Type B pancreatic cell (in vitro differentiated cells): ENCODE measurements at regions not wholly inside any gene's neighbourhood (a gene's known extent, or its start where the extent isn't known, plus 50 kb on each side); places are given as distances from the start of the nearest gene placed in this dataset.

Experiments used
- DNase-seq: peaks from one replicate; pipeline ENCODE4 v3.0.0; 2021; ENCODE audit warnings: mixed read lengths; ENCODE audit not compliant: unreplicated experiment; ENCODE audit errors: extremely low spot score
- H3K27ac Mint-ChIP-seq: 2 replicates; pipeline ENCODE4 v1.8.0; 2021; ENCODE audit warnings: mild to moderate bottlenecking, mixed read lengths
- H3K27me3 Mint-ChIP-seq: 2 replicates; pipeline ENCODE4 v1.8.0; 2021; ENCODE audit warnings: mixed read lengths
- H3K36me3 Mint-ChIP-seq: 2 replicates; pipeline ENCODE4 v1.8.0; 2021; ENCODE audit warnings: mixed read lengths
- H3K4me1 Mint-ChIP-seq: one replicate; pipeline ENCODE4 v1.8.0; 2021; ENCODE audit warnings: mixed read lengths; ENCODE audit not compliant: unreplicated experiment
- H3K4me3 Mint-ChIP-seq: 2 replicates; pipeline ENCODE4 v1.8.0; 2021; ENCODE audit warnings: mild to moderate bottlenecking, mixed read lengths
- H3K9me3 Mint-ChIP-seq: 2 replicates; pipeline ENCODE4 v1.8.0; 2021; ENCODE audit warnings: mixed read lengths
- TF ChIP-seq, protein P1 (sequence below): fragments of 200-600 bp; sonication (generic); conservative IDR thresholded peaks from 2 replicates; pipeline ENCODE4 v1.5.0; 2021; ENCODE audit warnings: antibody characterized with exemption, mild to moderate bottlenecking

DNA sequence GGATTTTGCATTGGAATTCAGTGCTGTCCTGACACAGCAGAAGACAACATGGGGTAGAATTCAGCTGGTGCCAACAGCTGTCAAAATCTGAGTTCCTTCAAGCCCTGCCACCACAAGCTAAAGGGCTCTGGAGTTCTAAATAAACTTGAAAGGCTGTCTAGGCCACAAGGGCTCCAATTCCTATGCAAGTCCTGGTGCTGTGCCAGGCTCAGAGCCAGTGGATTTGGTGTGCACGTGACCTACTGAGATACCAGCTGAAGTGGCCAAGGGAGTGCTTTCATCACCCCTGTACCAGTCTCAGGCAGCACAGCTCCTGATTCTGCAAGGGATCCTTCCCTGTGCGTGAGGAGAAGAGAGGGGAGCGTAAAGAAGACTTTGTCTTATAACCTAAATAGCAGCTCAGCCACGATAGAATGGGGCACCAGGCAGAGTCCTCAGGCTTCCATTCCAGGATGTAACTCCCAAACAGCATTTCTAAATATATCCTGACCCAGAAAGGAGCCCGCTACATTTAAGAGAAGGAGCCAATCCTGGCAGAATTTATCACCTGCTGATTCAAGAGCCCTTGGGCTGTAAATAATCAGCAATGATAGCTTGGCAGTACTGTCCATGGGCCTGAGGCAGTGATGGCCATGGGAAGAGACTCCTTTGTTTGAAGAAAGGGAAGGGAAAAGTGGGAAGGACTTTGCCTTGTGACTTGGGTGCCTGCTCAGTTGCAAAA is 881.2 kb upstream of the EPHA7 start:
- Mint-ChIP-seq H3K27me3 (no peaks in the 10 kb centered on the region), H3K36me3 (no peaks in the 10 kb centered on the region), H3K4me3 (no peak overlapping the region), H3K4me1 (no peaks in the 10 kb centered on the region), H3K27ac (no peak overlapping the region), H3K9me3 (no peaks in the 10 kb centered on the region)
- TF ChIP-seq, protein P1, sequence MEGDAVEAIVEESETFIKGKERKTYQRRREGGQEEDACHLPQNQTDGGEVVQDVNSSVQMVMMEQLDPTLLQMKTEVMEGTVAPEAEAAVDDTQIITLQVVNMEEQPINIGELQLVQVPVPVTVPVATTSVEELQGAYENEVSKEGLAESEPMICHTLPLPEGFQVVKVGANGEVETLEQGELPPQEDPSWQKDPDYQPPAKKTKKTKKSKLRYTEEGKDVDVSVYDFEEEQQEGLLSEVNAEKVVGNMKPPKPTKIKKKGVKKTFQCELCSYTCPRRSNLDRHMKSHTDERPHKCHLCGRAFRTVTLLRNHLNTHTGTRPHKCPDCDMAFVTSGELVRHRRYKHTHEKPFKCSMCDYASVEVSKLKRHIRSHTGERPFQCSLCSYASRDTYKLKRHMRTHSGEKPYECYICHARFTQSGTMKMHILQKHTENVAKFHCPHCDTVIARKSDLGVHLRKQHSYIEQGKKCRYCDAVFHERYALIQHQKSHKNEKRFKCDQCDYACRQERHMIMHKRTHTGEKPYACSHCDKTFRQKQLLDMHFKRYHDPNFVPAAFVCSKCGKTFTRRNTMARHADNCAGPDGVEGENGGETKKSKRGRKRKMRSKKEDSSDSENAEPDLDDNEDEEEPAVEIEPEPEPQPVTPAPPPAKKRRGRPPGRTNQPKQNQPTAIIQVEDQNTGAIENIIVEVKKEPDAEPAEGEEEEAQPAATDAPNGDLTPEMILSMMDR = no peak
- DNase-seq = no peak

DNA sequence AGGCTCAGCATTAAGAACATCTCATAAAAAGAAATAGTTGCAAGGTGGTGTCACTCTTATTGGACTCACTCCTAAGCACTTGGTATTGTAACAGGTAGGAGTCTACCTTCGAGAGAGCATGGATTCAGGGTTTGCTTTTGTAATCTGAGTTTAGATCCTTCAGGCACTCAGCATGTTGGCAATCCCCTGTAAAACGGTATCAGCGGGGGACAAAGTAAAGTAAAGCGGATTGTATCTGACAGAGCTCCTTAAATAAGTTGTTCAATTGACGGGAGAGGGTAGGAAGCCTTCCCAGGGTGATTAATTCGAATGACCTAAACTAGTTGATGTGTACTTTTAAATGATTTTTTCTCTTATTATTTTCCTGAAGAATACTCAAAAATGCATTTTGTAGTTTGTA is 869.8 kb upstream of the EPHA7 start:
- H3K4me3 Mint-ChIP-seq = no peak overlapping the region
- no peaks in the 10 kb centered on the region for H3K36me3 Mint-ChIP-seq
- peaks cover 5% of the 10 kb centered on the region for H3K27me3 Mint-ChIP-seq
- DNase-seq = no peak
- H3K27ac Mint-ChIP-seq = no peak overlapping the region
- H3K4me1 Mint-ChIP-seq = no peaks in the 10 kb centered on the region
- H3K9me3 Mint-ChIP-seq = no peaks in the 10 kb centered on the region
- TF ChIP-seq, protein P1 = no peak

DNA sequence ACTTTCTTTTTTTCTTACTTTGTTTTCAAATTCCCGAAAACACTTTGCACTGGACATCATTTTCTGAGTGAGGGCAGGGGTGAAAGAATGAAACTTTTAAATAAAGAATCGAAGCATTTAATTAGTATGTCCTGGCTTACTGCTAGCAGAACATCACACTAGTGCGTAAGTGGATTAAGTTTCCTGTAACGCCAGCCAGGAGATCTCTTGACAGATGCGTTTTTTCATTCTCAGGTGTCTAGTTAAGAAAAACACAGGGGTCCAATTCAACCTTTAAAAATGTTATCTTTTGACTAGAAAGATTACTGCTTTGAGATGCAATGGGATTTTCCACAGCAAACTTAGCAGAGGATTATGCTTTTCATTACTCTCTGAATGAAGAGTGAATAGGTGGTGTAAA is 858.8 kb upstream of the EPHA7 start:
- Mint-ChIP-seq H3K27ac (no peak overlapping the region), H3K4me3 (no peak overlapping the region), H3K4me1 (no peaks in the 10 kb centered on the region), H3K9me3 (no peaks in the 10 kb centered on the region), H3K36me3 (no peaks in the 10 kb centered on the region), H3K27me3 (no peaks in the 10 kb centered on the region)
- TF ChIP-seq, protein P1 = no peak
- DNase-seq = no peak

DNA sequence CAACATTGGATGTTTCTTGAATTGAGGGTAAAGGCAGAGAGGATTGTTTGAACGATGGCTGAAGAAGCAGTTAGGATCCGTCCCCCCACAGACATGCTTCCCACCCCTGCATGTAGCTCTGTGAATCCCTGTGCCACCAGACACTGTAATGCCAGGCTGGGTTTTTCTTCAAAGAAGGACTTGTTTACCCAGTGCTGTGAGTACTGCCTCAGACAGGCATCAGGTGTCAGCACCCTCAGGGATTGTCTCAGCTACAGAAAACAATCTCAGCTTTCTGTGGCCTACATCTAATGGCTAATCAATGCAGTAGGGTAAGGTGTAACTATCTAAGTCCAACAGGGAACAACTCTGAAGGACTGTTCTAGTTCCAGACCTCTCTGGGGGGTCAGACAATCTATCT is 853.0 kb upstream of the EPHA7 start:
- Mint-ChIP-seq H3K4me3 (no peak overlapping the region), H3K4me1 (peaks cover 11% of the 10 kb centered on the region), H3K27ac (no peak overlapping the region), H3K27me3 (no peaks in the 10 kb centered on the region), H3K9me3 (no peaks in the 10 kb centered on the region), H3K36me3 (no peaks in the 10 kb centered on the region)
- TF ChIP-seq, protein P1 = no peak
- DNase-seq = no peak

DNA sequence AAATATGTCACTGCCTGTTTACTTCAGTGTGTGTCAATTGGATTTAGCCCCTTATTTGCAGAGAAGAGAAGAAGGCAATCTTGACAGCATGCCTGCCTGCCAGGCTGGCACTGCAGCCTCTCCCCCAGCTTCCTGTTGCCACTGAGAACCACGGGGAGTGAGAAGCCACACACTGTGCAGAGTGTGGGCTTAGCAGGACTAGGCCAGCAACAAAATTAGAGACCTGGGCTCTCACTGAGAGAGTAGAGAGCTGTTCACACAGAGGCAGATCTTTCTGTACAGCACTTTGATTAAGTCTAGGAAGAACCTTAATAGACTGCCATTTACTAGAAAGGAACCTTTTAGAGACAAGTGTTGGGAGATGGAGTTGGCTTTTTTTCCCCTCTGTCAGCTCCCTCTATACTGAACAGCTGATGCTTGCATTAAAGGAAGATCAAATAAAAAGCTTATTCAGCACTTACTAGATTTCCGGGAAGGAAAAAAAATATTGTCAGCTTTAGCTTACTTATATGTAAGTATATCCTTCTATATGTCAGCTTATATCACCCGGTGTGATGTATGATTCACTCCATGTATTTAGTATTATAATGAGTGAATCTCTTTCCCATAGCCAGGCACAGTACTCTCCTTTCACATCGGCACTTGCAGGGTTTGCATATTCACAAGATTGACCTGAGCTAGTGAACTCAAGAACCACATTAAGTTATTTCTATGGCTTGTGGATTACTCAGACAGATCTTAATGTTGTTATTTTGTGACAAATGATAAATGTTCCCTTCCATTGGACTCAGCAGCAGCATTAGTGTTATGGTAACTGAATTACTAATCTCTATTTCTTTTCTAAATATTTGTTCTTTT is 851.0 kb upstream of the EPHA7 start:
- Mint-ChIP-seq H3K36me3 (no peaks in the 10 kb centered on the region), H3K9me3 (no peaks in the 10 kb centered on the region), H3K27me3 (no peaks in the 10 kb centered on the region), H3K4me1 (peaks cover 11% of the 10 kb centered on the region), H3K27ac (no peak overlapping the region), H3K4me3 (no peak overlapping the region)
- DNase-seq = no peak
- TF ChIP-seq, protein P1 = no peak
